ENCODE measurements at regions not wholly inside any gene's neighbourhood (a gene's known extent, or its start where the extent isn't known, plus 50 kb on each side); places are given as distances from the start of the nearest gene placed in this dataset.
"Not testable (repeated sequence)": the region's sequence is repeated elsewhere in the genome, so short reads cannot be mapped to it uniquely, and the experiment has no call there.

DNA sequence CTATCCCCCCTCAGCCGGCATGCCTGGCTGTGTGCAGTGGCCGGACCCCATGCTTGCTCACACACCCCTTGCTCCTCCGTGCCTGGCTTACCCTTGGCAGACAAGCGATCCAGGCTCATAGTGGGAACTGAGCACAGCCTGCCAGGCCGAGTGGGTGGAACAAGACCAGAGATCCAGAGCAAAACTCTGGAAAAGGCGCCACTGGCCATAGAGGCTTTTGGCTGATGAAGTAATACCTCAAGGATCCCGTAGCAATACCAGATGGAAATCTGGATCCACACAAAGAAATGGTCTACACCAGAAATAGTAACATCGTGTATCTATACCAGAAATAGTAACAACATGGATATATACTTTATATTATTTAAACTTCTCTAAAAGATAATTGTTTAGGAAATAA, 1719.6 kb downstream of the SPATA31A7 start:
- not testable (repeated sequence) for H3K4me3 ChIP-seq (replicated peaks; ENCODE audit: low read depth, low read length); H3K36me3 ChIP-seq (ENCODE audit: control insufficient read depth, insufficient read depth, low read length); H3K27me3 ChIP-seq (replicated peaks; ENCODE audit: control insufficient read depth, insufficient read depth, low read length); DNase-seq (ENCODE audit: extremely low read depth, insufficient read length)

- H3K27me3 ChIP-seq (replicated peaks; ENCODE audit: control insufficient read depth, insufficient read depth, low read length); DNase-seq (ENCODE audit: extremely low read depth, insufficient read length); H3K4me3 ChIP-seq (replicated peaks; ENCODE audit: low read depth, low read length); H3K36me3 ChIP-seq (ENCODE audit: control insufficient read depth, insufficient read depth, low read length): not testable (repeated sequence)
These were observed 1722.4 kb downstream of the SPATA31A7 start for GRCh38 chr9:62912278-62912677.

DNA sequence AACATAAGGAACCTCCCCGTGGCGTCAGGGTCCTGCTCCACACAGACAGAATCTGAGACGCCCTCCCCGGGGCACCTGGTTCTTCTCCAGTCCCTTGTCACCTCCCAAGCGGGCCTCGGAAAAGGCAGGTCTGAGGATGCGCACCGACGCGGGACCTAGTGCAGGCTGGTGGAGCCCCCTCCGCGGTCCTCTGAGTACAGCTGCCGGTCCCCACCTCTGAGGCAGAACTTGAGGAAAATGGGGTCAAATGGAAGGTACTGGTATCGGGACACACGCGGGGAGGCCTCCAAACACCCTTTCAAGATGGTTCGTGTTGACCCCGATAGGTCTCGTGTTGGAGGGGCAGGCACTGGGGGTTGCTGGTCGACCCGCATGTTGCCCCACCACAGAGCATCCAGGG, 1725.3 kb downstream of the SPATA31A7 start:
- not testable (repeated sequence) for H3K4me3 ChIP-seq (replicated peaks; ENCODE audit: low read depth, low read length); H3K27me3 ChIP-seq (replicated peaks; ENCODE audit: control insufficient read depth, insufficient read depth, low read length); DNase-seq (ENCODE audit: extremely low read depth, insufficient read length); H3K36me3 ChIP-seq (ENCODE audit: control insufficient read depth, insufficient read depth, low read length)

GRCh38 chr9:62915661-62916060, 1725.8 kb downstream of the SPATA31A7 start:
- H3K36me3 ChIP-seq (ENCODE audit: control insufficient read depth, insufficient read depth, low read length); H3K4me3 ChIP-seq (replicated peaks; ENCODE audit: low read depth, low read length); DNase-seq (ENCODE audit: extremely low read depth, insufficient read length); H3K27me3 ChIP-seq (replicated peaks; ENCODE audit: control insufficient read depth, insufficient read depth, low read length): not testable (repeated sequence)

DNA sequence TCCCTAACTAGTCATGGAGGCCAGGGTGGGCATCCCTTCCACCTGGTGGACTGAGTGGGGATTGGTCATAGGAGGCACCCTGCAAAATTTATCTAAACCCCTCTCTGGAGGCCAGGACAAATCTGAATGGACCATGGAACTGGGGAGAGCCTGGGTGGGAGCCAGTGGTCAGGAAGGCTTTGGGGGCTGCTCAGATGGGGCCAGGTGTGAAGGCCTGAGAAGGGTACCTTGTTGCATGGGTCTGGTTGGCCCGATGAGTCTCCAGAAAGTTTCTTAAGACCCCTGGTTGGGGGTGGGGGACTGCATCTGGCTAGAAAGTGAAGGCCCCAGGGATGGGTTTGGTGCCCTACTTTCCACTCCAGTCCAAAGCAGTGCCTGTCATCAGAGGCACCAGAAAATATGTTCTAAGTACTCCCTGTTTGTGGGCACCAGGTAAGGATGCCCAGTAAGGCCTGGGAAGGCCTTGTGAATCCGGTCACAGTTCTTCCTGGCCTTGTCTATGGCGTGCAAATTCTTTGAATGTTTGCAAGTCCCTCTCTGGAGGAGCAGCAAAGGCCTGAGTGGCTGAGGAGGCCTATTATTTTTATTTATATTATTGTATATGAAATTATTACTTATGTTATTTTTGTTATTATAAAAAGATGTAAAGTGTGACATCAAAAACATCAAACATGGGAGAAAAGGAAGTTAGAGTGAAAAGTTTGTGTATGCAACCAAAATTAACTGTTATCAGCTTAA, 1729.0 kb downstream of the SPATA31A7 start:
- not testable (repeated sequence) for DNase-seq (ENCODE audit: extremely low read depth, insufficient read length); H3K4me3 ChIP-seq (replicated peaks; ENCODE audit: low read depth, low read length); H3K27me3 ChIP-seq (replicated peaks; ENCODE audit: control insufficient read depth, insufficient read depth, low read length); H3K36me3 ChIP-seq (ENCODE audit: control insufficient read depth, insufficient read depth, low read length)

DNA sequence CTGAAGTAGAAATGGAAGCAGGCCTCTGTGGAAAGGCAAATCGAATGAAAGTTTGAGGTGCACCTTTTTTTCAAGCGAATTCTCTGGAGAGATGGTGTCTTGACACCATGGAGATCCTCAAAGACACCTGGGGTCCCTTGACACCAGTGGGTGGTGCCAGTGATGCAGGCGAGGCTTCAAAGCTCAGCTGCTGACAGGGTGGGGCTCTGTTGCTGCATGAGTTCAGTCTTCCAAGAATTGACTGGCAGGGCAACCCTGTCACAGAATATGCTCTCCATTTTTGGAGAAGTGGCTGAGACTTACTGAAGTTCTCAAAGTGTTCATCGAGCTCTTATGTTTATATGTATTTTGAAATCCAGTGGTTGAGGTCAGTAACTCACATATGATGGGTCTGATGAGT, 1741.6 kb downstream of the SPATA31A7 start:
- not testable (repeated sequence) for H3K27me3 ChIP-seq (replicated peaks; ENCODE audit: control insufficient read depth, insufficient read depth, low read length); H3K4me3 ChIP-seq (replicated peaks; ENCODE audit: low read depth, low read length); H3K36me3 ChIP-seq (ENCODE audit: control insufficient read depth, insufficient read depth, low read length); DNase-seq (ENCODE audit: extremely low read depth, insufficient read length)

- H3K36me3 ChIP-seq (ENCODE audit: control insufficient read depth, insufficient read depth, low read length); H3K27me3 ChIP-seq (replicated peaks; ENCODE audit: control insufficient read depth, insufficient read depth, low read length); DNase-seq (ENCODE audit: extremely low read depth, insufficient read length); H3K4me3 ChIP-seq (replicated peaks; ENCODE audit: low read depth, low read length): not testable (repeated sequence)
These were observed 1763.0 kb downstream of the SPATA31A7 start for GRCh38 chr9:62952840-62953239.

Measured in GM06990 (cell line).